HCT116 (cell line): ENCODE measurements at regions not wholly inside any gene's neighbourhood (a gene's known extent, or its start where the extent isn't known, plus 50 kb on each side); places are given as distances from the start of the nearest gene placed in this dataset.

Source experiments
- ATAC-seq: fragments of 200-7000 bp; cut with Tn5 transposase; 2 replicates; pipeline ENCODE4 v1.9.1; 2020; ENCODE audit warnings: mild to moderate bottlenecking, moderate library complexity
- BruUV-seq: library from RNA; stranded (reverse); fragments of 400-500 nt; replicated peaks from 2 replicates; lab custom pipeline; 2021; lab: Mats Ljungman, UMichigan
- CTCF ChIA-PET: fragments of 300-600 bp; sonication (Branson Sonifier 250); formaldehyde crosslinking; loops from one replicate; lab custom pipeline; 2021; ENCODE audit warnings: antibody characterized with exemption; lab: Charles Lee
- POLR2A ChIA-PET: fragments of 300-600, 350-600 bp; sonication (Branson Sonifier 250); formaldehyde crosslinking; loops from one replicate; lab custom pipeline; 2021; ENCODE audit warnings: antibody characterized with exemption; lab: Charles Lee
- RAD21 ChIA-PET, 2 experiments: fragments of 300-600 bp; sonication (Branson Sonifier 250); formaldehyde crosslinking; loops; one replicate each; lab custom pipeline; 2023; ENCODE audit warnings: low total read pairs in 2 of 2; ENCODE audit not compliant: uncharacterized antibody in 2 of 2, unreplicated experiment in 2 of 2, low non-redundant PET in 1 of 2; lab: Charles Lee
- DNase-seq: peaks from one replicate; pipeline ENCODE4 v3.0.0-alpha.2; 2010; ENCODE audit warnings: low read depth, low spot score
- H2AFZ ChIP-seq: fragments of 200-600 bp; shearing (Covaris generic), sonication (generic); 2 replicates; pipeline ENCODE4 v1.6.1; 2017; ENCODE audit warnings: low read depth, mixed run types, mixed read lengths, antibody characterized with exemption, low read length; ENCODE audit not compliant: poor library complexity, severe bottlenecking
- H3K27ac ChIP-seq: 2 replicates; pipeline ENCODE4 v1.5.1; 2012; ENCODE audit warnings: low read depth, low read length
- H3K27me3 ChIP-seq: fragments of 200-600 bp; sonication (generic); 2 replicates; pipeline ENCODE4 v1.6.1; 2016; ENCODE audit warnings: mixed run types, low read length, mixed read lengths; ENCODE audit not compliant: insufficient read depth
- H3K36me3 ChIP-seq, 2 experiments: fragments of 200-500 bp in 1 of 2; fragments of 200-600 bp in 1 of 2; sonication (Bioruptor generic) in 1 of 2; sonication (generic) in 1 of 2; 2 replicates each; pipeline versions ENCODE4 v1.5.1 to v1.6.1; 2014 to 2016; ENCODE audit warnings: low read length in 2 of 2, inconsistent platforms in 1 of 2, mixed read lengths in 1 of 2, mixed run types in 1 of 2; ENCODE audit not compliant: insufficient read depth in 2 of 2, control insufficient read depth in 1 of 2
- H3K4me1 ChIP-seq, 2 experiments: fragments of 200-600 bp in 1 of 2; sonication (generic) in 1 of 2; 2 replicates each; pipeline versions ENCODE4 v1.5.1 to v1.6.1; 2012 to 2017; ENCODE audit warnings: low read length in 2 of 2, inconsistent platforms in 1 of 2, mild to moderate bottlenecking in 1 of 2, mixed read lengths in 1 of 2, mixed run types in 1 of 2, moderate library complexity in 1 of 2; ENCODE audit not compliant: insufficient read depth in 2 of 2, control insufficient read depth in 1 of 2
- H3K4me2 ChIP-seq: fragments of 200-600 bp; sonication (generic); 2 replicates; pipeline ENCODE4 v1.6.1; 2017; ENCODE audit warnings: mixed run types, low read length, mixed read lengths
- H3K4me3 ChIP-seq, 2 experiments: fragments of 200-600 bp in 1 of 2; sonication (generic) in 1 of 2; replicated peaks in 1 of 2; 2 replicates each; pipeline ENCODE4 v1.5.1; 2011 to 2016; ENCODE audit warnings: low read length in 2 of 2, control low read depth in 1 of 2, low read depth in 1 of 2, mild to moderate bottlenecking in 1 of 2, mixed read lengths in 1 of 2, mixed run types in 1 of 2
- H3K79me2 ChIP-seq: fragments of 200-600 bp; sonication (generic); 2 replicates; pipeline ENCODE4 v1.6.1; 2017; ENCODE audit warnings: mild to moderate bottlenecking, mixed run types, low read length, moderate library complexity, mixed read lengths; ENCODE audit not compliant: insufficient read depth
- H3K9ac ChIP-seq: fragments of 200-600 bp; sonication (generic); 2 replicates; pipeline ENCODE4 v1.6.1; 2016; ENCODE audit warnings: low read length, mixed read lengths
- H3K9me2 ChIP-seq: fragments of 200-600 bp; sonication (generic), shearing (Covaris generic); 2 replicates; pipeline ENCODE4 v1.6.1; 2017; ENCODE audit warnings: mixed run types, mild to moderate bottlenecking, moderate library complexity; ENCODE audit not compliant: insufficient read depth
- H3K9me3 ChIP-seq, 2 experiments: fragments of 200-500 bp in 1 of 2; fragments of 200-600 bp in 1 of 2; sonication (Bioruptor generic) in 1 of 2; sonication (generic) in 1 of 2; 2 replicates each; pipeline ENCODE4 v1.6.1; 2014 to 2017; ENCODE audit warnings: low read length in 2 of 2, mixed read lengths in 2 of 2, inconsistent platforms in 1 of 2, low read depth in 1 of 2, mild to moderate bottlenecking in 1 of 2, mixed run types in 1 of 2, moderate library complexity in 1 of 2; ENCODE audit not compliant: control insufficient read depth in 1 of 2, insufficient read depth in 1 of 2
- H4K20me1 ChIP-seq: fragments of 200-600 bp; sonication (generic), shearing (Covaris generic); 2 replicates; pipeline ENCODE4 v1.6.1; 2017; ENCODE audit warnings: mixed run types, mild to moderate bottlenecking, moderate library complexity; ENCODE audit not compliant: insufficient read depth
- ELF1 ChIP-seq: IDR thresholded peaks from 2 replicates; pipeline ENCODE4 v1.6.1; 2012; ENCODE audit warnings: low read depth, borderline replicate concordance
- EZH2phosphoT487 ChIP-seq: fragments of 200-600 bp; IDR thresholded peaks from 2 replicates; pipeline ENCODE4 v1.6.1; 2018; ENCODE audit warnings: antibody characterized with exemption, borderline replicate concordance
- JUND ChIP-seq: IDR thresholded peaks from 2 replicates; pipeline ENCODE4 v1.6.1; 2012
- POLR2AphosphoS5 ChIP-seq: IDR thresholded peaks from 2 replicates; pipeline ENCODE4 v1.6.1; 2011; ENCODE audit warnings: mild to moderate bottlenecking, low read depth, low read length, moderate library complexity
- REST ChIP-seq: IDR thresholded peaks from 2 replicates; pipeline ENCODE4 v1.6.1; 2012; ENCODE audit warnings: low read depth
- SIN3A ChIP-seq: IDR thresholded peaks from 2 replicates; pipeline ENCODE4 v1.6.1; 2012; ENCODE audit warnings: low read depth
- SP1 ChIP-seq: IDR thresholded peaks from 2 replicates; pipeline ENCODE4 v1.6.1; 2012; ENCODE audit warnings: low read depth
- ZFX ChIP-seq: fragments of 450-650 bp; IDR thresholded peaks from 2 replicates; pipeline ENCODE4 v1.6.1; 2017
- intact Hi-C: fragments of 100-400 bp; cut with micrococcal nuclease; formaldehyde crosslinking; loops from 2 replicates; pipeline ENCODE4 v1.10.0; 2022

DNA sequence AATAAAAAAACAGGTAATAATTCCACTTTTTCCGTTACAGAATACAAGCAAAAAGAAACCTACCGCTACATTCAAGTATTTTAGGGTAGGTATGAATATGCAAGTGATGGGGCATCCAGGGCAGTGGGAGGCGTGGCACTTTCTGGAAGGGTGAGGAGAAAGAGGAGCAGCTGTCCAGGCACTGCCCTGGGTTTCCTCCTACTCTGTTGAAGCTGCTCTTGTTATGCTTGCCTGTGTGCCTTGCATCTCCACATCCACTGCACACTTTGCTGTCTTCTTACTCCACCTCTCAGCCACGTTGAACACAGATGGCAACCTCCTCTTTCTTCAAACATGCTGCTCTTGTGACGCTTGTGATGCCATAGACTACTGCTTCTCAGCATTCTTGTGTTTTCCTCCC is 83.2 kb downstream of the RPE65 start:
- H4K20me1 ChIP-seq: no peaks in the 10 kb centered on the region
- H3K27me3 ChIP-seq: no peaks in the 10 kb centered on the region
- no TSS peak for BruUV-seq
- no peak overlapping the region for H3K4me3 ChIP-seq
- intact Hi-C loops: no loop called here
- DNase-seq (no peak), ATAC-seq (no peak)
- no peak overlapping the region for H3K27ac ChIP-seq
- CTCF ChIA-PET: no interaction called here
- peaks cover 6% of the 10 kb centered on the region; the same call in 1 of the 2 replicates for H3K9me2 ChIP-seq
- no peaks in the 10 kb centered on the region for H3K9me3 ChIP-seq
- no peak overlapping the region for H3K4me2 ChIP-seq
- H3K79me2 ChIP-seq: no peaks in the 10 kb centered on the region
- POLR2A ChIA-PET: interaction anchor here (0.7 kb wide), 1 partner anchor 11 kb away, joined by 3 read pairs; no protein-coding TSS in a partner anchor
- H3K9ac ChIP-seq: no peak overlapping the region
- no peaks in the 10 kb centered on the region for H3K36me3 ChIP-seq
- H3K4me1 ChIP-seq: 0 out of 4 replicates have a peak, but pooled peaks cover 0 to 6% of the 10 kb centered on the region in 2 experiments
- RAD21 ChIA-PET: no interaction called here
- H2AFZ ChIP-seq: no peak overlapping the region
- TF ChIP-seq ELF1: no peak
- TF ChIP-seq JUND: no peak
- no peak for TF ChIP-seq SP1
- no peak for TF ChIP-seq SIN3A
- TF ChIP-seq ZFX: no peak
- no peak for TF ChIP-seq EZH2phosphoT487
- no peak for TF ChIP-seq POLR2AphosphoS5
- TF ChIP-seq REST: no peak
